ENCODE measurements at regions not wholly inside any gene's neighbourhood (a gene's known extent, or its start where the extent isn't known, plus 50 kb on each side); places are given as distances from the start of the nearest gene placed in this dataset.
"Not testable (repeated sequence)": the region's sequence is repeated elsewhere in the genome, so short reads cannot be mapped to it uniquely, and the experiment has no call there.

- FAIRE-seq: no peak
Observed at GRCh38 chrX:120752431-120753082, 122.7 kb upstream of the C1GALT1C1 start.

- no peak for FAIRE-seq
Observed at GRCh38 chrX:120751683-120752082, 121.8 kb upstream of the C1GALT1C1 start.

- FAIRE-seq: no peak
Observed at GRCh38 chrX:120750381-120750780, 120.5 kb upstream of the C1GALT1C1 start.

- FAIRE-seq: no peak
Observed at GRCh38 chrX:120749141-120749846, 119.4 kb upstream of the C1GALT1C1 start.

GRCh38 chrX:120746153-120746552 lies 116.3 kb upstream of the C1GALT1C1 start:
- no peak for FAIRE-seq

- FAIRE-seq: no peak
Observed at GRCh38 chrX:120742946-120743665, 113.3 kb upstream of the C1GALT1C1 start.

- FAIRE-seq: no peak
Observed at GRCh38 chrX:120741452-120741851, 111.6 kb upstream of the C1GALT1C1 start.

GRCh38 chrX:120740072-120740471 lies 110.2 kb upstream of the C1GALT1C1 start:
- no peak for FAIRE-seq

GRCh38 chrX:120739300-120739699 lies 109.4 kb upstream of the C1GALT1C1 start:
- FAIRE-seq: no peak

- FAIRE-seq: no peak
Observed at GRCh38 chrX:120736989-120737388, 107.1 kb upstream of the C1GALT1C1 start.

- FAIRE-seq: no peak
Observed at GRCh38 chrX:120735966-120736365, 106.1 kb upstream of the C1GALT1C1 start.

GRCh38 chrX:120732879-120733278 lies 103.0 kb upstream of the C1GALT1C1 start:
- FAIRE-seq: no peak

GRCh38 chrX:120732461-120732860 lies 102.6 kb upstream of the C1GALT1C1 start:
- no peak for FAIRE-seq

GRCh38 chrX:120731386-120731785 lies 101.5 kb upstream of the C1GALT1C1 start:
- no peak for FAIRE-seq

- FAIRE-seq: not testable (repeated sequence)
Observed at GRCh38 chrX:120729506-120730255, 99.8 kb upstream of the C1GALT1C1 start.

GRCh38 chrX:120727911-120728310 lies 98.1 kb upstream of the C1GALT1C1 start:
- no peak for FAIRE-seq

- no peak for FAIRE-seq
Observed at GRCh38 chrX:120727452-120727851, 97.6 kb upstream of the C1GALT1C1 start.

- no peak for FAIRE-seq
Observed at GRCh38 chrX:120726294-120726693, 96.4 kb upstream of the C1GALT1C1 start.

GRCh38 chrX:120725874-120726273 lies 96.0 kb upstream of the C1GALT1C1 start:
- FAIRE-seq: no peak

GRCh38 chrX:120719622-120720021 lies 89.8 kb upstream of the C1GALT1C1 start:
- FAIRE-seq: no peak

GRCh38 chrX:120718969-120719368 lies 89.1 kb upstream of the C1GALT1C1 start:
- no peak for FAIRE-seq

- FAIRE-seq: not testable (repeated sequence)
Observed at GRCh38 chrX:120702337-120702736, 72.5 kb upstream of the C1GALT1C1 start.

- FAIRE-seq: no peak
Observed at GRCh38 chrX:120697053-120697452, 67.2 kb upstream of the C1GALT1C1 start.
